Esophagus squamous epithelium (tissue), 5 donors: ENCODE measurements at regions not wholly inside any gene's neighbourhood (a gene's known extent, or its start where the extent isn't known, plus 50 kb on each side); places are given as distances from the start of the nearest gene placed in this dataset.

Experiments used
- DNase-seq: peaks from one replicate; lab custom pipeline; 2025; lab: John Stamatoyannopoulos, UW
- H3K27ac ChIP-seq, 4 donors: fragments of 200-600 bp; sonication (generic); one replicate each; pipeline ENCODE4 v1.5.1; 2016 to 2019; ENCODE audit warnings: mild to moderate bottlenecking in 1 of 4
- H3K27me3 ChIP-seq, 4 donors: fragments of 200-600 bp; sonication (generic); 1 replicate in 3 of 4; 2 replicates in 1 of 4; pipeline versions ENCODE4 v1.5.1 to v1.6.0; 2017 to 2021; ENCODE audit warnings: antibody characterized with exemption in 1 of 4
- H3K36me3 ChIP-seq, 3 donors: fragments of 200-600 bp; sonication (generic); one replicate each; pipeline ENCODE4 v1.5.1; 2016 to 2019
- H3K4me1 ChIP-seq, 3 donors: fragments of 200-600 bp; sonication (generic); one replicate each; pipeline ENCODE4 v1.5.1; 2017 to 2019
- H3K4me3 ChIP-seq, 4 donors: fragments of 200-600 bp; sonication (generic); 1 replicate in 3 of 4; 2 replicates in 1 of 4; pipeline ENCODE4 v1.5.1; 2016 to 2019; ENCODE audit warnings: mild to moderate bottlenecking in 2 of 4, moderate library complexity in 1 of 4
- H3K9me3 ChIP-seq, 3 donors: fragments of 200-600 bp; sonication (generic); one replicate each; pipeline ENCODE4 v1.5.1; 2016 to 2019
- POLR2A ChIP-seq, 4 donors: fragments of 450-650 bp; IDR thresholded peaks; one replicate each; pipeline ENCODE4 v1.6.1; 2017; ENCODE audit warnings: antibody characterized with exemption in 4 of 4, mild to moderate bottlenecking in 4 of 4, moderate library complexity in 3 of 4
- WGBS, 2 donors: methylation state at CpG; one replicate each; pipeline ENCODE4 v1.1.5; 2018; 5-methylcytosine and 5-hydroxymethylcytosine counted together
- intact Hi-C: fragments of 100-400 bp; cut with DNase I; formaldehyde crosslinking; loops from one replicate; pipeline ENCODE4 v1.15.0; 2022
- TF ChIP-seq, protein P1 (sequence below), 6 experiments: fragments of 450-650 bp in 4 of 6; fragments of 200-600 bp in 2 of 6; sonication (generic) in 2 of 6; IDR thresholded peaks; one replicate each; pipeline ENCODE4 v1.5.1; 2016 to 2019; ENCODE audit warnings: antibody characterized with exemption in 6 of 6, mild to moderate bottlenecking in 4 of 6, moderate library complexity in 4 of 6
- donor health status: DM: yes; HTN: yes; CAD: no.

DNA sequence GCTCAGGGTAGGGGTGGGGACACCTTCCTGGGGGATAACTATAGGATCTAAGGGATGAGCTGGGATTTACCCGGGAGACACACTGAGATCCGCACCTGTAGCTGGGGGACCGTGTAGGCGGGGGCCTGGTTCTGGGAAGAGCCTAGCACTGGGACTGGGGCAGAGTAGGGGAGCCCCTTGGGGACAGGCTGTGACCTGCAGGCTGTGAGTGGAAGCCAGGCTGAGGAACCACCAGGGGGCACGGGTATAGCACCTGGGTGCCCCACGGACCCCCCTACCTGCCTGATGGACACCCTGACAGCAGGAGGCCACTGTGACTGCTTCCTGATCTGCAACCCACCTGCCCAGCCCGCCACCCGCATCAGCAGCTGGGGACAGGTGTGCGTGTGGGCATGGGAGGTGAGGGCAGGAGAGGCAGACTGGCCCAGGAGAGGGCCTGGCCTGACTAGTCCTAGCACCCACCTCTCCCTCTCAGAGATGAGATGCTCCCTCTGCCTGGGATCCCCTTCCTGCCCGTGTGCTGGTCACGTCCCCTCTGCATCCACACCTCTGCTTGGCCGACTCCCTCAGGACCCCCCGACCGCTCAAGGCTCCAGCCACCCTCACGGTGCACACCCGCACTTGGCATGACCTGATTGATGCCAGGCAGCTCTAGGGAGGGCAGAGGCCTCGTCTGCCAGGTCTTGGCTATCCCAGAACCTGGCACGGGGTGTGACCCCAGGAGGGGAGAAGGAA is 94.2 kb upstream of the NKX1-1 start:
- Histone ChIP-seq H3K36me3 (no peaks in the 10 kb centered on the region), H3K27ac (no peak overlapping the region), H3K9me3 (no peaks in the 10 kb centered on the region), H3K27me3 (peaks cover 0 to 64% (median 0%) of the 10 kb centered on the region in 4 donors), H3K4me3 (no peak overlapping the region), H3K4me1 (no peaks in the 10 kb centered on the region)
- no peak for DNase-seq
- WGBS, 2 donors = 81 to 82% methylated on average over 3 to 8 of the region's 18 CpGs
- intact Hi-C loops = no loop called here
- TF ChIP-seq POLR2A (IDR thresholded peaks at IDR 0.05) = no peak
- TF ChIP-seq, protein P1, sequence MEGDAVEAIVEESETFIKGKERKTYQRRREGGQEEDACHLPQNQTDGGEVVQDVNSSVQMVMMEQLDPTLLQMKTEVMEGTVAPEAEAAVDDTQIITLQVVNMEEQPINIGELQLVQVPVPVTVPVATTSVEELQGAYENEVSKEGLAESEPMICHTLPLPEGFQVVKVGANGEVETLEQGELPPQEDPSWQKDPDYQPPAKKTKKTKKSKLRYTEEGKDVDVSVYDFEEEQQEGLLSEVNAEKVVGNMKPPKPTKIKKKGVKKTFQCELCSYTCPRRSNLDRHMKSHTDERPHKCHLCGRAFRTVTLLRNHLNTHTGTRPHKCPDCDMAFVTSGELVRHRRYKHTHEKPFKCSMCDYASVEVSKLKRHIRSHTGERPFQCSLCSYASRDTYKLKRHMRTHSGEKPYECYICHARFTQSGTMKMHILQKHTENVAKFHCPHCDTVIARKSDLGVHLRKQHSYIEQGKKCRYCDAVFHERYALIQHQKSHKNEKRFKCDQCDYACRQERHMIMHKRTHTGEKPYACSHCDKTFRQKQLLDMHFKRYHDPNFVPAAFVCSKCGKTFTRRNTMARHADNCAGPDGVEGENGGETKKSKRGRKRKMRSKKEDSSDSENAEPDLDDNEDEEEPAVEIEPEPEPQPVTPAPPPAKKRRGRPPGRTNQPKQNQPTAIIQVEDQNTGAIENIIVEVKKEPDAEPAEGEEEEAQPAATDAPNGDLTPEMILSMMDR (IDR thresholded peaks at IDR 0.05) = no peak

DNA sequence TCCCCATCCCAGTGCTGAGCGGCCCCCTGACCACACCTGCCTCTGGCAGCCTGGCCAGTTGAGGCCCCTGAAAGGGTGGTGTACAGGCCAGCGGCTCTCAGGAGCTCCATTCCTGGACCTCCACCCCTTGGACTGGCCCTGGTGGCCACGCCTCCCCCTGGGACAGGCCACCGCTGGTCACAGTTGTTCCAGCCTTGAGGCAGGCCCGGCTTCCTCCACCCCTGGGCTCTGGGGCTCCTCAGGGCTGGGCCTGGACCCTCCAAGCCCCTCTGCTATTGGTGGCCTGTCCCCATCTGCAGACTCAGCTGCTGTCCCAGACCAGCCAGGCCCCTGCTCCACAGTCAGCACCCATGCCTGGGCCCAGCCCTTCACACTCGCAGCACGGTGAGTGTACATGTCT is 93.2 kb upstream of the NKX1-1 start:
- Histone ChIP-seq H3K4me3 (no peak overlapping the region), H3K27me3 (peaks cover 0 to 64% (median 0%) of the 10 kb centered on the region in 4 donors), H3K4me1 (no peaks in the 10 kb centered on the region), H3K9me3 (no peaks in the 10 kb centered on the region), H3K27ac (no peak overlapping the region), H3K36me3 (no peaks in the 10 kb centered on the region)
- intact Hi-C loops = no loop called here
- DNase-seq = no peak
- no peak for TF ChIP-seq POLR2A (IDR thresholded peaks at IDR 0.05)
- TF ChIP-seq, protein P1 (IDR thresholded peaks at IDR 0.05) = no peak
- 67 to 86% methylated on average over 1 to 4 of the region's 7 CpGs for WGBS, 2 donors

DNA sequence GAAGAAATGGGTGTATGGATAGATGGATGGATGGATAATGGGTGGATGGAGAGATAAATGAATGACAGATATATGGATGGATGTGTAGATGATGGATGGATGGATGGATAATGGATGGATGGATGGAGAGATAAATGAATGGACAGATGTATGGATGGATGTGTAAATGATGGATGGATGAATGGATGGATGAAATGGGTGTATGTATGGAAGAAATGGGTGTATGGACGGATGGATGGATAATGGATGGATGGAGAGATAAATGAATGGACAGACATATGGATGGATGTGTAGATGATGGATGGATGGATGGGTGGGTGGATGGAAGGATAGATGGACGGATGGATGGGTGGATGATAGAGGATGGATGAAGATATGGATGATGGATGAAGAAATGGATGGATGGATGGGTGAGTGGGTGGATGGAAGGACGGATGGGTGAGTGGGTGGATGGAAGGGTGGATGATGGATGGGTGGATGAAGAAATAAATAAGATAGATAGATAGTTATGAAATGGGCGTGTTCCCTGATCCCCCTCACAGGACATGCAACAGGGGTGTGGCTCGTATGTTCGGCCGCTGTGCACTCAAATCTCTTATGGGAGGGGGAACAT is 91.1 kb upstream of the NKX1-1 start:
- H3K4me3 ChIP-seq = no peak overlapping the region
- H3K4me1 ChIP-seq = no peaks in the 10 kb centered on the region
- peaks cover 0 to 62% (median 0%) of the 10 kb centered on the region in 4 donors for H3K27me3 ChIP-seq
- 63 to 70% methylated on average over 7 of the region's 7 CpGs for WGBS, 2 donors
- H3K9me3 ChIP-seq = no peaks in the 10 kb centered on the region
- no peak for TF ChIP-seq POLR2A (IDR thresholded peaks at IDR 0.05)
- TF ChIP-seq, protein P1 (IDR thresholded peaks at IDR 0.05) = no peak
- H3K36me3 ChIP-seq = no peaks in the 10 kb centered on the region
- intact Hi-C loops = no loop called here
- DNase-seq = no peak
- no peak overlapping the region for H3K27ac ChIP-seq

DNA sequence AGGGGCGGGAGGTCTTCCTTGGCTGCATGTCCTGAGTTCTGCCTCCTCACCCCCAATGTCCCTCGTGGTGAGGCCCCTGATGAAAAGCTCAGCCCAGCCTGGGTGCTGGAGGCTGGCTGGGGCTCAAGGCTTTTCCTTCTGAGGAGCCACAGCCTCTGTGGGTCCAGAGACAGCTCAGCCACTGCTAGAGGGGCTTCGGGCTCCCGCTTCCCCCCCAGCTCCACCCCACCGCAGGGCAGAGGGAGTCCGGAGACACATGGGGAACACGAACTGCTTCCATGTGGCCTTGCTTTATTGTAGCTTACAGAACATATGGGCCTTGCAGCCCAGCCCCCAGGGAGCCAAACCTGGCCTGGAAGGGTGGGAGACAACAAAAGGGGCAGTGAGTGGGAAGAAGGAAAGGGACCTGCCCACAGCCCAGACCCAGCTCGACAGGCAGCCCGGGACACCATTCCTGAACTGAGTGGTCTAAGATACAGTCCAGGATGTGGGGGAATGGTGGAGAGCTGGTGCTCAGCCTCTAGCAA is 89.9 kb upstream of the NKX1-1 start:
- no peak overlapping the region for H3K4me3 ChIP-seq
- no peak overlapping the region for H3K27ac ChIP-seq
- intact Hi-C loops = no loop called here
- no peak for DNase-seq
- 63 to 71% methylated on average over 3 of the region's 9 CpGs for WGBS, 2 donors
- H3K27me3 ChIP-seq = peaks cover 0 to 62% (median 0%) of the 10 kb centered on the region in 4 donors
- no peaks in the 10 kb centered on the region for H3K36me3 ChIP-seq
- no peaks in the 10 kb centered on the region for H3K9me3 ChIP-seq
- H3K4me1 ChIP-seq = no peaks in the 10 kb centered on the region
- TF ChIP-seq POLR2A (IDR thresholded peaks at IDR 0.05) = no peak
- TF ChIP-seq, protein P1 (IDR thresholded peaks at IDR 0.05) = no peak
